ENCODE measurements at regions not wholly inside any gene's neighbourhood (a gene's known extent, or its start where the extent isn't known, plus 50 kb on each side); places are given as distances from the start of the nearest gene placed in this dataset.

- TF ChIP-seq CBFB (CRISPR knock-in tag; IDR thresholded peaks at IDR 0.05; ENCODE audit: low read depth) (no peak), CDX4 (CRISPR knock-in tag; IDR thresholded peaks at IDR 0.05; ENCODE audit: borderline replicate concordance) (no peak)
- TF ChIP-seq, protein P1, sequence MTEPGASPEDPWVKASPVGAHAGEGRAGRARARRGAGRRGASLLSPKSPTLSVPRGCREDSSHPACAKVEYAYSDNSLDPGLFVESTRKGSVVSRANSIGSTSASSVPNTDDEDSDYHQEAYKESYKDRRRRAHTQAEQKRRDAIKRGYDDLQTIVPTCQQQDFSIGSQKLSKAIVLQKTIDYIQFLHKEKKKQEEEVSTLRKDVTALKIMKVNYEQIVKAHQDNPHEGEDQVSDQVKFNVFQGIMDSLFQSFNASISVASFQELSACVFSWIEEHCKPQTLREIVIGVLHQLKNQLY (CRISPR knock-in tag; IDR thresholded peaks at IDR 0.05): no peak
- TF ChIP-seq, protein P2, sequence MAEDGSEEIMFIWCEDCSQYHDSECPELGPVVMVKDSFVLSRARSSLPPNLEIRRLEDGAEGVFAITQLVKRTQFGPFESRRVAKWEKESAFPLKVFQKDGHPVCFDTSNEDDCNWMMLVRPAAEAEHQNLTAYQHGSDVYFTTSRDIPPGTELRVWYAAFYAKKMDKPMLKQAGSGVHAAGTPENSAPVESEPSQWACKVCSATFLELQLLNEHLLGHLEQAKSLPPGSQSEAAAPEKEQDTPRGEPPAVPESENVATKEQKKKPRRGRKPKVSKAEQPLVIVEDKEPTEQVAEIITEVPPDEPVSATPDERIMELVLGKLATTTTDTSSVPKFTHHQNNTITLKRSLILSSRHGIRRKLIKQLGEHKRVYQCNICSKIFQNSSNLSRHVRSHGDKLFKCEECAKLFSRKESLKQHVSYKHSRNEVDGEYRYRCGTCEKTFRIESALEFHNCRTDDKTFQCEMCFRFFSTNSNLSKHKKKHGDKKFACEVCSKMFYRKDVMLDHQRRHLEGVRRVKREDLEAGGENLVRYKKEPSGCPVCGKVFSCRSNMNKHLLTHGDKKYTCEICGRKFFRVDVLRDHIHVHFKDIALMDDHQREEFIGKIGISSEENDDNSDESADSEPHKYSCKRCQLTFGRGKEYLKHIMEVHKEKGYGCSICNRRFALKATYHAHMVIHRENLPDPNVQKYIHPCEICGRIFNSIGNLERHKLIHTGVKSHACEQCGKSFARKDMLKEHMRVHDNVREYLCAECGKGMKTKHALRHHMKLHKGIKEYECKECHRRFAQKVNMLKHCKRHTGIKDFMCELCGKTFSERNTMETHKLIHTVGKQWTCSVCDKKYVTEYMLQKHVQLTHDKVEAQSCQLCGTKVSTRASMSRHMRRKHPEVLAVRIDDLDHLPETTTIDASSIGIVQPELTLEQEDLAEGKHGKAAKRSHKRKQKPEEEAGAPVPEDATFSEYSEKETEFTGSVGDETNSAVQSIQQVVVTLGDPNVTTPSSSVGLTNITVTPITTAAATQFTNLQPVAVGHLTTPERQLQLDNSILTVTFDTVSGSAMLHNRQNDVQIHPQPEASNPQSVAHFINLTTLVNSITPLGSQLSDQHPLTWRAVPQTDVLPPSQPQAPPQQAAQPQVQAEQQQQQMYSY (CRISPR knock-in tag; IDR thresholded peaks at IDR 0.05): no peak
These were observed 359.8 kb upstream of the KAZN start (continued) for GRCh38 chr1:14238472-14239307.

- no peak for TF ChIP-seq EMX1 (CRISPR knock-in tag; IDR thresholded peaks at IDR 0.05)
- no peak for TF ChIP-seq JAZF1 (CRISPR knock-in tag; IDR thresholded peaks at IDR 0.05)
- TF ChIP-seq NR1H2 (CRISPR knock-in tag; IDR thresholded peaks at IDR 0.05): no peak
- TF ChIP-seq FOXK1 (CRISPR knock-in tag; IDR thresholded peaks at IDR 0.05): no peak
- no peak for TF ChIP-seq ELF4 (CRISPR knock-in tag; IDR thresholded peaks at IDR 0.05; ENCODE audit: low read depth)
- no peak for TF ChIP-seq NFE2L1 (CRISPR knock-in tag; IDR thresholded peaks at IDR 0.05)
- 0 out of 2 replicates have a peak, but pooled peaks cover 4% of the 10 kb centered on the region for H3K9me3 Mint-ChIP-seq
- no peak for ATAC-seq
- H3K4me3 Mint-ChIP-seq: no peak overlapping the region
- ChIA-PET POLR2A (no interaction called here), CTCF (no interaction called here)
- no peaks in the 10 kb centered on the region for H3K36me3 Mint-ChIP-seq
- no peaks in the 10 kb centered on the region; the same call in 1 of the 2 replicates for H3K27me3 Mint-ChIP-seq (ENCODE audit: low read depth)
- H3K27ac Mint-ChIP-seq: no peak overlapping the region
- peaks cover 10% of the 10 kb centered on the region for H3K4me1 Mint-ChIP-seq
- no peak for DNase-seq (ENCODE audit: low spot score)
These were observed 358.2 kb upstream of the KAZN start for GRCh38 chr1:14240265-14240664.

DNA sequence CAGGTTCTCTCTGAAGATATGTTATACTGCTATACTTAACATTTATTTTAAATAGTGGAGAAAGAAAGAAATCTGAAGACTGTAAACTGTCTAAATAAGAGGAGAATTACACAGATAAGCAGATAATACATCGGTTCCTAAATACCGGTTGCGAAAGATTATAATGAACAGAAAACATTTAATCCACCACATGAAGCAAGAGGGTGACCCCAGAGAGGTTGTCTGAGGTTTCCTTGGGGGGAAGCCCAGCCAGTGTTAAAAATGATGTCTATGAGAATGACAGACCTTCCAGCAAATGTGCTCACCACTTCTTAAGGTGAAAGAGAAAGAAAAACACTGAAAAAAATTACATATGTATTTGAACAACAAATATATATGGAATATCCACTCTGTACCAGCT is 356.4 kb upstream of the KAZN start:
- no peak overlapping the region for H3K27ac Mint-ChIP-seq
- ChIA-PET POLR2A (no interaction called here), CTCF (no interaction called here)
- 0 out of 2 replicates have a peak, but pooled peaks cover 4% of the 10 kb centered on the region for H3K9me3 Mint-ChIP-seq
- ATAC-seq (no peak), DNase-seq (ENCODE audit: low spot score) (no peak)
- H3K27me3 Mint-ChIP-seq (ENCODE audit: low read depth): no peaks in the 10 kb centered on the region
- H3K36me3 Mint-ChIP-seq: no peaks in the 10 kb centered on the region
- no peak overlapping the region for H3K4me3 Mint-ChIP-seq
- H3K4me1 Mint-ChIP-seq: peaks cover 8% of the 10 kb centered on the region
- TF ChIP-seq, protein P3, sequence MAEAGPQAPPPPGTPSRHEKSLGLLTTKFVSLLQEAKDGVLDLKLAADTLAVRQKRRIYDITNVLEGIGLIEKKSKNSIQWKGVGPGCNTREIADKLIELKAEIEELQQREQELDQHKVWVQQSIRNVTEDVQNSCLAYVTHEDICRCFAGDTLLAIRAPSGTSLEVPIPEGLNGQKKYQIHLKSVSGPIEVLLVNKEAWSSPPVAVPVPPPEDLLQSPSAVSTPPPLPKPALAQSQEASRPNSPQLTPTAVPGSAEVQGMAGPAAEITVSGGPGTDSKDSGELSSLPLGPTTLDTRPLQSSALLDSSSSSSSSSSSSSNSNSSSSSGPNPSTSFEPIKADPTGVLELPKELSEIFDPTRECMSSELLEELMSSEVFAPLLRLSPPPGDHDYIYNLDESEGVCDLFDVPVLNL (CRISPR knock-in tag; IDR thresholded peaks at IDR 0.05; ENCODE audit: borderline replicate concordance, low read depth): no peak
- TF ChIP-seq ZSCAN18 (CRISPR knock-in tag; IDR thresholded peaks at IDR 0.05) (no peak), ZNF416 (CRISPR knock-in tag; IDR thresholded peaks at IDR 0.05) (no peak), NR2C2 (CRISPR knock-in tag; IDR thresholded peaks at IDR 0.05) (no peak), ZNF219 (CRISPR knock-in tag; IDR thresholded peaks at IDR 0.05; ENCODE audit: borderline replicate concordance) (no peak), MAX (CRISPR knock-in tag; IDR thresholded peaks at IDR 0.05) (no peak), SMAD4 (CRISPR knock-in tag; IDR thresholded peaks at IDR 0.05) (no peak), AFF4 (CRISPR knock-in tag; IDR thresholded peaks at IDR 0.05; ENCODE audit: borderline replicate concordance) (no peak), CDX4 (CRISPR knock-in tag; IDR thresholded peaks at IDR 0.05; ENCODE audit: borderline replicate concordance) (no peak)
- TF ChIP-seq, protein P4, sequence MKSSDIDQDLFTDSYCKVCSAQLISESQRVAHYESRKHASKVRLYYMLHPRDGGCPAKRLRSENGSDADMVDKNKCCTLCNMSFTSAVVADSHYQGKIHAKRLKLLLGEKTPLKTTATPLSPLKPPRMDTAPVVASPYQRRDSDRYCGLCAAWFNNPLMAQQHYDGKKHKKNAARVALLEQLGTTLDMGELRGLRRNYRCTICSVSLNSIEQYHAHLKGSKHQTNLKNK (CRISPR knock-in tag; IDR thresholded peaks at IDR 0.05): no peak
